Liver (tissue), 3 donors: ENCODE measurements at regions not wholly inside any gene's neighbourhood (a gene's known extent, or its start where the extent isn't known, plus 50 kb on each side); places are given as distances from the start of the nearest gene placed in this dataset.

Source experiments
- CTCF ChIP-seq: fragments of 150-350 bp; IDR thresholded peaks from 2 replicates; pipeline ENCODE4 v1.5.1; 2017; ENCODE audit warnings: improper control_type of control experiment, low read depth, low read length; ENCODE audit not compliant: missing input control
- EGR1 ChIP-seq, 2 donors: IDR thresholded peaks; 2 replicates each; pipeline ENCODE4 v1.6.1; 2016 to 2018; ENCODE audit warnings: antibody characterized with exemption in 2 of 2, low read depth in 2 of 2
- GABPA ChIP-seq, 2 donors: IDR thresholded peaks in 1 of 2; conservative IDR thresholded peaks in 1 of 2; 2 replicates each; pipeline ENCODE4 v1.6.1; 2016; ENCODE audit warnings: antibody characterized with exemption in 2 of 2, mild to moderate bottlenecking in 1 of 2, moderate library complexity in 1 of 2
- JUND ChIP-seq, 2 donors: IDR thresholded peaks; 2 replicates each; pipeline ENCODE4 v1.6.1; 2016; ENCODE audit warnings: antibody characterized with exemption in 2 of 2
- MAX ChIP-seq: IDR thresholded peaks from 2 replicates; pipeline ENCODE4 v1.6.1; 2016; ENCODE audit warnings: antibody characterized with exemption
- NR2F2 ChIP-seq: IDR thresholded peaks from 2 replicates; pipeline ENCODE4 v1.6.1; 2016; ENCODE audit warnings: antibody characterized with exemption
- RAD21 ChIP-seq, 2 donors: IDR thresholded peaks; 2 replicates each; pipeline ENCODE4 v1.6.1; 2016; ENCODE audit warnings: antibody characterized with exemption in 2 of 2, mild to moderate bottlenecking in 2 of 2
- RXRA ChIP-seq, 2 donors: IDR thresholded peaks; 2 replicates each; pipeline ENCODE4 v1.6.1; 2017 to 2018; ENCODE audit warnings: antibody characterized with exemption in 2 of 2, mild to moderate bottlenecking in 1 of 2
- SP1 ChIP-seq: IDR thresholded peaks from 2 replicates; pipeline ENCODE4 v1.6.1; 2018; ENCODE audit warnings: antibody characterized with exemption, mild to moderate bottlenecking
- TAF1 ChIP-seq: conservative IDR thresholded peaks from 2 replicates; pipeline ENCODE4 v1.6.1; 2016; ENCODE audit warnings: antibody characterized with exemption, mild to moderate bottlenecking
- YY1 ChIP-seq: IDR thresholded peaks from 2 replicates; pipeline ENCODE4 v1.6.1; 2016; ENCODE audit warnings: antibody characterized with exemption, mild to moderate bottlenecking
- ZBTB33 ChIP-seq: IDR thresholded peaks from 2 replicates; pipeline ENCODE4 v1.6.1; 2016; ENCODE audit warnings: antibody characterized with exemption
- TF ChIP-seq, protein P1 (sequence below): IDR thresholded peaks from 2 replicates; pipeline ENCODE4 v1.6.1; 2016; ENCODE audit warnings: antibody characterized with exemption, mild to moderate bottlenecking
- TF ChIP-seq, protein P2 (sequence below): IDR thresholded peaks from 2 replicates; pipeline ENCODE4 v1.6.1; 2016; ENCODE audit warnings: antibody characterized with exemption
- donor health status: healthy.
- donor health status: healthy.

DNA sequence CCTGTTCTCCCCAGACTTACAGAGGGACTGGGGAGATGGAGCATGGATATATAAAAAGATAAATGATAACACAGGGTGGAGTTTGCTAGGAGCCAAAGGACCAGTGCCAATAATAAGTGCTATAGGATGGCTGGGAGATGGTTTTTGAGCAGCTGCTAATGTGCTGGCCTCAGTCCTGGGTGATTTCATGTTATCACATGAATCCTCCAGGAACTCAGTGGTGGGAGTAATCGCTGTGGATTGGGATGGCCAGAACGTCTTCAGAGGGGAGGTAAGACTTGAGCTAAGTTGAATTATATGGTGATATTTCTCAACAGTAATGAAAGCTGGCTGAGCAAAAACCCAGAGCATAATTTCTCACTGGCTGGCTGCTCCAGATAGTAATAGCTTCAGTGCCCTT, 441.4 kb downstream of the SLC4A3 start:
- no peak for TF ChIP-seq CTCF
- TF ChIP-seq, protein P1, sequence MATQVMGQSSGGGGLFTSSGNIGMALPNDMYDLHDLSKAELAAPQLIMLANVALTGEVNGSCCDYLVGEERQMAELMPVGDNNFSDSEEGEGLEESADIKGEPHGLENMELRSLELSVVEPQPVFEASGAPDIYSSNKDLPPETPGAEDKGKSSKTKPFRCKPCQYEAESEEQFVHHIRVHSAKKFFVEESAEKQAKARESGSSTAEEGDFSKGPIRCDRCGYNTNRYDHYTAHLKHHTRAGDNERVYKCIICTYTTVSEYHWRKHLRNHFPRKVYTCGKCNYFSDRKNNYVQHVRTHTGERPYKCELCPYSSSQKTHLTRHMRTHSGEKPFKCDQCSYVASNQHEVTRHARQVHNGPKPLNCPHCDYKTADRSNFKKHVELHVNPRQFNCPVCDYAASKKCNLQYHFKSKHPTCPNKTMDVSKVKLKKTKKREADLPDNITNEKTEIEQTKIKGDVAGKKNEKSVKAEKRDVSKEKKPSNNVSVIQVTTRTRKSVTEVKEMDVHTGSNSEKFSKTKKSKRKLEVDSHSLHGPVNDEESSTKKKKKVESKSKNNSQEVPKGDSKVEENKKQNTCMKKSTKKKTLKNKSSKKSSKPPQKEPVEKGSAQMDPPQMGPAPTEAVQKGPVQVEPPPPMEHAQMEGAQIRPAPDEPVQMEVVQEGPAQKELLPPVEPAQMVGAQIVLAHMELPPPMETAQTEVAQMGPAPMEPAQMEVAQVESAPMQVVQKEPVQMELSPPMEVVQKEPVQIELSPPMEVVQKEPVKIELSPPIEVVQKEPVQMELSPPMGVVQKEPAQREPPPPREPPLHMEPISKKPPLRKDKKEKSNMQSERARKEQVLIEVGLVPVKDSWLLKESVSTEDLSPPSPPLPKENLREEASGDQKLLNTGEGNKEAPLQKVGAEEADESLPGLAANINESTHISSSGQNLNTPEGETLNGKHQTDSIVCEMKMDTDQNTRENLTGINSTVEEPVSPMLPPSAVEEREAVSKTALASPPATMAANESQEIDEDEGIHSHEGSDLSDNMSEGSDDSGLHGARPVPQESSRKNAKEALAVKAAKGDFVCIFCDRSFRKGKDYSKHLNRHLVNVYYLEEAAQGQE: no peak
- no peak for TF ChIP-seq ZBTB33
- TF ChIP-seq JUND (IDR thresholded peaks at IDR 0.05): no peak
- no peak for TF ChIP-seq GABPA (IDR thresholded peaks at IDR 0.05 in 1 of 2, conservative IDR thresholded peaks at IDR 0.05 in 1 of 2)
- TF ChIP-seq, protein P2, sequence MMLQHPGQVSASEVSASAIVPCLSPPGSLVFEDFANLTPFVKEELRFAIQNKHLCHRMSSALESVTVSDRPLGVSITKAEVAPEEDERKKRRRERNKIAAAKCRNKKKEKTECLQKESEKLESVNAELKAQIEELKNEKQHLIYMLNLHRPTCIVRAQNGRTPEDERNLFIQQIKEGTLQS: no peak
- TF ChIP-seq RXRA (IDR thresholded peaks at IDR 0.05): no peak
- TF ChIP-seq EGR1 (IDR thresholded peaks at IDR 0.05; ENCODE audit: low read depth in 2 of 2): no peak
- no peak for TF ChIP-seq YY1
- TF ChIP-seq MAX: no peak
- no peak for TF ChIP-seq SP1
- TF ChIP-seq RAD21 (IDR thresholded peaks at IDR 0.05): no peak
- no peak for TF ChIP-seq TAF1
- no peak for TF ChIP-seq NR2F2
